Mucosa of descending colon (tissue), 3 donors: ENCODE measurements at regions not wholly inside any gene's neighbourhood (a gene's known extent, or its start where the extent isn't known, plus 50 kb on each side); places are given as distances from the start of the nearest gene placed in this dataset.

Source experiments
- ATAC-seq: fragments of 200-7000 bp; cut with Tn5 transposase; one replicate; pipeline ENCODE4 v1.9.1; 2020; ENCODE audit warnings: mild to moderate bottlenecking, moderate library complexity
- DNase-seq, 3 donors: peaks; one replicate each; pipeline ENCODE4 v3.0.0-alpha.2; 2020
- H3K36me3 ChIP-seq: fragments of 200-600 bp; one replicate; pipeline ENCODE4 v1.8.0; 2021; ENCODE audit warnings: low read depth, mild to moderate bottlenecking
- H3K4me1 ChIP-seq: fragments of 200-600 bp; one replicate; pipeline ENCODE4 v1.8.0; 2021; ENCODE audit warnings: low read depth, mild to moderate bottlenecking
- H3K4me3 ChIP-seq: fragments of 200-600 bp; one replicate; pipeline ENCODE4 v1.8.0; 2021; ENCODE audit warnings: mild to moderate bottlenecking
- H3K9me3 ChIP-seq: fragments of 200-600 bp; one replicate; pipeline ENCODE4 v1.8.0; 2021; ENCODE audit warnings: mild to moderate bottlenecking
- CTCF ChIP-seq: fragments of 200-600 bp; IDR thresholded peaks from one replicate; pipeline ENCODE4 v1.8.0; 2022; ENCODE audit warnings: antibody characterized with exemption, mild to moderate bottlenecking
- intact Hi-C, 2 donors: fragments of 100-400 bp; cut with DNase I in 1 of 2; cut with micrococcal nuclease in 1 of 2; formaldehyde crosslinking; loops; one replicate each; pipeline versions ENCODE4 v1.11.0 to v1.11.1; 2022; cut with DNase I, micrococcal nuclease
- donor health status: DM: no; HTN: no; CAD: no; lungs with moderate emphysema.
- donor health status: DM: no; HTN: no; CAD: no.
- donor health status: DM: no; HTN: yes; CAD: no.

DNA sequence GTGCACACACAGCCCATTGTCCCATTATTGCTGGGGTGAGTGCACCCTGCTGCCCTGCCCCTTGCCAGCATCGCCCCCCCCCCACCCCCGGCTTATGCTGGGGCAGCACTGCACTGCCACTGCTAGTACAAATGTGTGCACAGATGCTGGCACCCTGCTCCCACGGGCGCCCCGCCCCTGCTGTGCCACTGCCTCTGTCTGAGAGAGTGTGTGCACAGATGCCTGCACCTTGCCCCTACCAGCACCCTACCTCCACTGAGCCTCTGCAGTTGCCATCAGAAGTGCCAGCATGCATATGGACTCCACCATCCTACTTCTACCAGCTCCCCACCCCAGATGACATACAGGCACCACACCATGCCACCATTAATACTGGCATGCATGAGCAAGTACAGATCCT, 454.6 kb upstream of the KHDRBS2 start:
- TF ChIP-seq CTCF = no peak
- intact Hi-C loops = no loop called here
- ATAC-seq (no peak), DNase-seq (no peak)
- Histone ChIP-seq H3K4me3 (no peak overlapping the region), H3K4me1 (no peaks in the 10 kb centered on the region), H3K36me3 (no peaks in the 10 kb centered on the region), H3K9me3 (no peaks in the 10 kb centered on the region)

DNA sequence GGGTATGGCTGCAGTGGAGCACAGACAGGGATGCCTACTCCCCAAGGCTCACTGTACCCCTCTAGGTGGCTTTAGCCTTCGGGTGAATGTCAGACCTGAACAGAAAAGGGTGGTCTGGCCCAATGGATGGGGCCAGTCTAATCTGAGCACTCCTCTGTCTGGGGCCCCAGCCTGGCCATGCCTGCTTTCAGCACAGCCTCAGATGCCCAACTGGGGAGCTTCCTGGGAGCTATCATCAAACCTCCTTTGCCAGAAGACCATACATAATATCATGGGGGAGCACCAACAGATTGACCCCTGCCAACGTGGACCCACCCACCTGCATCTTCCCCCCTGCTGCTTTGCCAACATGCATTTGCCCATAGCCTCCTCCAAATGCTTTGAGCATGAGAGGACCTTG, 454.1 kb upstream of the KHDRBS2 start:
- no peak overlapping the region for H3K4me3 ChIP-seq
- no peak for DNase-seq
- TF ChIP-seq CTCF = no peak
- intact Hi-C loops = no loop called here
- no peaks in the 10 kb centered on the region for H3K4me1 ChIP-seq
- ATAC-seq = no peak
- no peaks in the 10 kb centered on the region for H3K9me3 ChIP-seq
- no peaks in the 10 kb centered on the region for H3K36me3 ChIP-seq

DNA sequence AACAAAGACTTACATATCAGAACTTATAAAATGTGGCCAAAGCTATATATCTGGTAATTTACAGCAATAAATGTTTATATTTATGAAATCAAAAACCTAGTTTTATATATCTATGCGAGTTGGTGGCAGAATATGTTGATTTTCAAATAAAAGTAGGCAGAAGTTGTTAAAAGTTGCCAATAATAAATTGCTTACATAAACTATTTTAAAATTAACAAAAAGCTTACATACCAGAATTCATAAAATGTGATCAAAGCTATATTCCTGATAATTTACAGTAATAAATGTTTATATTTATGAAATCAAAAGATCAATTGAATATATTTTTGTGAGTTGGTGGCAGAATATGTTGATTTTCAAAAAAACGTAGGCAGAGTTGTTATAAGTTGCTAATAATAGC, 451.8 kb upstream of the KHDRBS2 start:
- no peaks in the 10 kb centered on the region for H3K4me1 ChIP-seq
- intact Hi-C loops = no loop called here
- H3K9me3 ChIP-seq = no peaks in the 10 kb centered on the region
- TF ChIP-seq CTCF = no peak
- no peak for DNase-seq
- H3K36me3 ChIP-seq = no peaks in the 10 kb centered on the region
- no peak overlapping the region for H3K4me3 ChIP-seq
- no peak for ATAC-seq

DNA sequence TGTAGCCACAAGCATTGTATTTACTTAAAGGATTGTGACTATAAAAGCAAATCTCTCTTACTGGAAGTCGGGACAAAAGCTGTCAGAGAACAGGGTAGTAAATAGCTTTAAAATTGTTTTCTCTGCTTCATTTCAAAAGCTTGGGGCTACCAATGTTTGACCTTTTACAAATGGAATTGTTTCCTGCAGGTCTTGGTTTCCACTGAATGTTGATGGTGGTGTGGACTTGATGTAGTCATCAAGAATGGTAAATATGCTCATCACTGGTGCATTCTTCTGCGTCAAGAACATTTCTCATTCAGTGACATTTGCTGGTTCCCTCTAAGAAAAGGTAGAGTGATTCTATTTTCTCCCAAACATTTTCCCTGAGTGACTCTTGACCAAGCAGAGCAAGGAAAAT, 435.4 kb upstream of the KHDRBS2 start:
- intact Hi-C loops = no loop called here
- Histone ChIP-seq H3K4me3 (no peak overlapping the region), H3K36me3 (no peaks in the 10 kb centered on the region), H3K9me3 (no peaks in the 10 kb centered on the region), H3K4me1 (no peaks in the 10 kb centered on the region)
- TF ChIP-seq CTCF = no peak
- ATAC-seq (no peak), DNase-seq (no peak)

DNA sequence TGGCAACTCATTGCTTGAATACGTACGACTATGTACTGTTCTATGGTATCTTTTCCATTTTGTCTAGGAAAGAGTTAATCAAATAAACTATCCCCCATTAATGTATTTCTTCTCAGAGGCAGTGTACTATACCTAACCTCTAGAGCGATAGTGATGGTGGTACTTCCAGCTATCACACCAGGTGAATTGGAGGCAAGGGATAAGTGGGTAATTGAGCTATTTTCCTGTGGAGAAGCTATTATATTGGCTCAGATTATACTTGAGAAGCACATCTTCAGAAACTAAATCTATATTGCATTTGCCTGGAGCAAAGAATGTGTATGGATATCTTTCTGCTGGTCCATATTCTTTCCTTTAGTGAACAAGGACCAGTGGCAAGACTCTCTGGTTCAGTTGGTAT, 430.7 kb upstream of the KHDRBS2 start:
- H3K36me3 ChIP-seq = no peaks in the 10 kb centered on the region
- no peak overlapping the region for H3K4me3 ChIP-seq
- ATAC-seq (no peak), DNase-seq (no peak)
- intact Hi-C loops = no loop called here
- no peak for TF ChIP-seq CTCF
- H3K4me1 ChIP-seq = no peaks in the 10 kb centered on the region
- no peaks in the 10 kb centered on the region for H3K9me3 ChIP-seq

- Histone ChIP-seq H3K4me1 (no peaks in the 10 kb centered on the region), H3K9me3 (no peaks in the 10 kb centered on the region), H3K4me3 (no peak overlapping the region), H3K36me3 (no peaks in the 10 kb centered on the region)
- intact Hi-C loops = no loop called here
- ATAC-seq (no peak), DNase-seq (no peak)
- no peak for TF ChIP-seq CTCF
Observed at GRCh38 chr6:62714112-62714511, 428.1 kb upstream of the KHDRBS2 start.
